GM23338 (cell line): ENCODE measurements at regions not wholly inside any gene's neighbourhood (a gene's known extent, or its start where the extent isn't known, plus 50 kb on each side); places are given as distances from the start of the nearest gene placed in this dataset.

Source experiments
- CREB1 ChIP-seq: fragments of 250-450 bp; sonication (Bioruptor Pico); IDR thresholded peaks from 2 replicates; pipeline ENCODE4 v1.5.0; 2020; ENCODE audit warnings: low read depth, mild to moderate bottlenecking, moderate library complexity
- CTCF ChIP-seq, 2 experiments: fragments of 200-600 bp in 1 of 2; sonication (generic) in 1 of 2; conservative IDR thresholded peaks; 2 replicates each; pipeline versions ENCODE4 v1.5.1 to v1.6.1; 2016 to 2017; ENCODE audit warnings: antibody characterized with exemption in 2 of 2, low read depth in 2 of 2, mild to moderate bottlenecking in 2 of 2, moderate library complexity in 1 of 2
- ETS1 ChIP-seq: IDR thresholded peaks from 2 replicates; pipeline ENCODE4 v1.6.1; 2016; ENCODE audit warnings: antibody characterized with exemption
- EZH2 ChIP-seq: fragments of 200-600 bp; sonication (generic); IDR thresholded peaks from one replicate; pipeline ENCODE4 v1.8.0; 2017; ENCODE audit warnings: antibody characterized with exemption, mild to moderate bottlenecking, low read depth; ENCODE audit not compliant: unreplicated experiment
- JUNB ChIP-seq: IDR thresholded peaks from one replicate; pipeline ENCODE4 v1.6.1; 2016; ENCODE audit warnings: antibody characterized with exemption; ENCODE audit not compliant: unreplicated experiment
- POLR2AphosphoS5 ChIP-seq: IDR thresholded peaks from 2 replicates; pipeline ENCODE4 v1.6.1; 2016; ENCODE audit warnings: antibody characterized with exemption, low read depth
- ZNF114 ChIP-seq: fragments of 250-450 bp; sonication (Bioruptor Pico); IDR thresholded peaks from 2 replicates; pipeline ENCODE4 v1.5.0; 2020; ENCODE audit warnings: mild to moderate bottlenecking, moderate library complexity

GRCh38 chr7:96400518-96400917 is 78.6 kb upstream of the SLC25A13 start:
- TF ChIP-seq CTCF (conservative IDR thresholded peaks at IDR 0.05; ENCODE audit: low read depth in 2 of 2) (no peak), POLR2AphosphoS5 (no peak), EZH2 (no peak), ETS1 (no peak), JUNB (no peak), CREB1 (no peak), ZNF114 (CRISPR knock-in tag) (no peak)
